ENCODE measurements at regions not wholly inside any gene's neighbourhood (a gene's known extent, or its start where the extent isn't known, plus 50 kb on each side); places are given as distances from the start of the nearest gene placed in this dataset.
A peak's percentile ranks its signal among the peaks of the same experiment; 100 is the strongest.
"Not testable (repeated sequence)": the region's sequence is repeated elsewhere in the genome, so short reads cannot be mapped to it uniquely, and the experiment has no call there.

- no peak for DNase-seq
These were observed 68.4 kb upstream of the TMEM229A start for GRCh38 chr7:124101173-124101768.

DNA sequence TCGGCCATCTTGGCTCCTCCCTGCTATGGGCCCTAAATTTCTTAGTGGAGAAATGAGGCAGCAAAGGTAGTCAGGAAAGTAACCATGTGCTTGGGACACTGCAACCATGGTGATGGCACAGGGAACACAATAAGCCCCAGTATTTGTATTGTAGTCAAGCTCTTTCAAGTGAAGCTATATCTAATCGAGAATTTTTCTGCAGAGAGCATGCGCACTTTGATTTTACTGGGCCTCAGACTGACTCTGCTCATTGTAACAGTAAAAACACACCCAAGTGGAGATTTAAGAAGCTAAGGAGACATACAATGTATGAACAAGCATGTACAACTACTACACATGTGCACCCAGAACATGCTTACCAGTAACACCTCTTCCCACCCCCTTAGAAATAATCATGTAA, 67.3 kb upstream of the TMEM229A start:
- DNase-seq: no peak

DNA sequence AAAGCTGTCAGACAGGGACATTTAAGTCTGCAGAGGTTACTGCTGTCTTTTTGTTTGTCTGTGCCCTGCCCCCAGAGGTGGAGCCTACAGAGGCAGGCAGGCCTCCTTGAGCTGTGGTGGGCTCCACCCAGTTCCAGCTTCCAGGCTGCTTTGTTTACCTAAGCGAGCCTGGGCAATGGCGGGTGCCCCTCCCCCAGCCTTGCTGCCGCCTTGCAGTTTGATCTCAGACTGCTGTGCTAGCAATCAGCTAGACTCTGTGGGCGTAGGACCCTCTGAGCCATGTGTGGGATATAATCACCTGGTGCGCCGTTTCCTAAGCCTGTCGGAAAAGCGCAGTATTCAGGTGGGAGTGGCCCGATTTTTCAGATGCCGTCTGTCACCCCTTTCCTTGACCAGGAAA, 66.7 kb upstream of the TMEM229A start:
- DNase-seq: not testable (repeated sequence)

GRCh38 chr7:124089621-124090020, 56.8 kb upstream of the TMEM229A start:
- DNase-seq: no peak

GRCh38 chr7:124088590-124088989, 55.7 kb upstream of the TMEM229A start:
- no peak for DNase-seq

GRCh38 chr7:124086843-124087242, 54.0 kb upstream of the TMEM229A start:
- DNase-seq: no peak

GRCh38 chr7:124085179-124085578, 52.3 kb upstream of the TMEM229A start:
- DNase-seq: peak; percentile 39

- DNase-seq: no peak
These were observed 51.2 kb upstream of the TMEM229A start for GRCh38 chr7:124084024-124084423.

Measured in femur (tissue), 1 donor.